ENCODE measurements at regions not wholly inside any gene's neighbourhood (a gene's known extent, or its start where the extent isn't known, plus 50 kb on each side); places are given as distances from the start of the nearest gene placed in this dataset.

- TF ChIP-seq CTCF (IDR thresholded peaks at IDR 0.05): no peak
- no peak for TF ChIP-seq POLR2A (IDR thresholded peaks at IDR 0.05)
Observed at GRCh38 chr22:22974156-22974555, 86.5 kb downstream of the IGLL5 start.

Data from body of pancreas (tissue), 4 donors.